ENCODE measurements at regions not wholly inside any gene's neighbourhood (a gene's known extent, or its start where the extent isn't known, plus 50 kb on each side); places are given as distances from the start of the nearest gene placed in this dataset.

DNA sequence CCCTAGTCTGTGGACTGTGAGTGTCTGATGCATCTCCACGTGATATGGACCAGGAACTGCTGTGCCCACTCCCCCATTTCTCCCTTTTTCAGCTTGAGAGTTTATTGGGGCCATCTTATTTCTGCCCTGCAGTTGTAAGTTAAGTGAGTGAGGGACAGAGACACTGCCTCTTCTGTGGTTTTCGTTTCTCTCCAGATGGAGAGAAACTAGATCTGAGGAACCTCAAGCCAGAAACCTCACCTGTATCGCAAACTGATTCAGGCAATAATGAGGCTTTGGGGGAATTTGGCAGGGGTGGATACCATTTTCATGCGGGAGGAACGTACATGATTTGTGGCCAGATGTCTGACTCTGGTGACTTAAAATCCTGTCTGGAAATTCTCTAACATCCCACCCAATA lies 641.7 kb downstream of the TNS3 start:
- H2BK20ac ChIP-seq (ENCODE audit: low read depth, low read length) = no peak overlapping the region
- no peak overlapping the region for H4K8ac ChIP-seq (ENCODE audit: low read depth in 2 of 2, low read length in 2 of 2)
- 0 out of 2 replicates have a peak, but pooled peaks cover 2% of the 10 kb centered on the region for H3K27me3 ChIP-seq (ENCODE audit: control insufficient read depth, insufficient read depth, low read length)
- no peak overlapping the region for H2BK15ac ChIP-seq (ENCODE audit: low read depth, low read length)
- H3K79me1 ChIP-seq (ENCODE audit: low read depth in 1 of 2, low read length in 2 of 2) = no peaks in the 10 kb centered on the region
- H3K4ac ChIP-seq (ENCODE audit: low read depth, low read length) = no peak overlapping the region
- dilution Hi-C loops (cut with HindIII; ENCODE audit: low sequenced_read_pairs, unreplicated experiment) (no loop called here), intact Hi-C loops (cut with micrococcal nuclease) (no loop called here), in situ Hi-C loops (cut with MboI; ENCODE audit: low sequenced_read_pairs) (loop anchor here (25.0 kb wide), 1 partner anchor 1028 kb away; the partner anchor contains the start of gene IGFBP3)
- H3K56ac ChIP-seq (ENCODE audit: extremely low read depth, insufficient read depth, low read length) = no peak overlapping the region
- TF ChIP-seq RCOR1 (IDR thresholded peaks at IDR 0.05; ENCODE audit: insufficient replicate concordance, low read length) (no peak), MXI1 (IDR thresholded peaks at IDR 0.05; ENCODE audit: borderline replicate concordance, low read depth, low read length) (no peak), NFE2L2 (IDR thresholded peaks at IDR 0.05; ENCODE audit: low read depth, low read length) (no peak), SMC3 (IDR thresholded peaks at IDR 0.05; ENCODE audit: low read depth, low read length) (no peak), FOS (IDR thresholded peaks at IDR 0.05; ENCODE audit: low read depth, low read length) (no peak)
- H3K9ac ChIP-seq (ENCODE audit: low read depth, low read length) = no peak overlapping the region
- H2AFZ ChIP-seq (replicated peaks; ENCODE audit: low read length, poor library complexity) = no peak overlapping the region
- H2AK9ac ChIP-seq (replicated peaks; ENCODE audit: low read depth, low read length, poor library complexity) = no peak overlapping the region
- ATAC-seq (ENCODE audit: low read depth) = no peak
- CTCF ChIA-PET = no interaction called here
- H3K18ac ChIP-seq (ENCODE audit: low read depth, low read length) = no peak overlapping the region
- H3K27ac ChIP-seq (ENCODE audit: insufficient read depth, low read length) = no peak overlapping the region
- no peak overlapping the region for H3K4me3 ChIP-seq (ENCODE audit: insufficient read depth, low read depth, low read length)
- no peaks in the 10 kb centered on the region for H3K9me1 ChIP-seq (ENCODE audit: insufficient read depth, low read length)
- H2AK5ac ChIP-seq (ENCODE audit: low read depth, low read length) = no peak overlapping the region
- H4K91ac ChIP-seq (ENCODE audit: insufficient read depth, low read depth, low read length) = no peak overlapping the region
- H3K23ac ChIP-seq (ENCODE audit: low read depth, low read length) = no peak overlapping the region
- H3K4me2 ChIP-seq (ENCODE audit: low read depth, low read length) = no peak overlapping the region
- no CpG with 5 or more reads among the region's 5 CpGs for WGBS, 2 experiments (ENCODE audit: extremely low coverage in 2 of 2, insufficient read length in 1 of 2)
- no peak for DNase-seq
- no peaks in the 10 kb centered on the region for H3K9me3 ChIP-seq (ENCODE audit: control insufficient read depth, insufficient read depth, low read length)
- H3K36me3 ChIP-seq (ENCODE audit: control insufficient read depth, insufficient read depth, low read length) = no peaks in the 10 kb centered on the region
- H4K20me1 ChIP-seq (ENCODE audit: insufficient read depth, low read length) = no peaks in the 10 kb centered on the region
- POLR2A ChIA-PET (ENCODE audit: unreplicated experiment) = no interaction called here
- no peaks in the 10 kb centered on the region for H3K4me1 ChIP-seq (ENCODE audit: control insufficient read depth, insufficient read depth, low read length)
- no peak overlapping the region for H2BK120ac ChIP-seq (ENCODE audit: low read depth, low read length)
- BruUV-seq (replicated peaks) = no TSS peak
- no peak overlapping the region for H4K5ac ChIP-seq (ENCODE audit: low read depth, low read length)
- H3K14ac ChIP-seq (replicated peaks; ENCODE audit: low read depth, low read length) = no peak overlapping the region
- no peak overlapping the region for H2BK5ac ChIP-seq (ENCODE audit: low read depth, low read length, poor library complexity, severe bottlenecking)

Measured in IMR-90 (cell line).